Kidney capillary endothelial cell (primary cell): ENCODE measurements at regions not wholly inside any gene's neighbourhood (a gene's known extent, or its start where the extent isn't known, plus 50 kb on each side); places are given as distances from the start of the nearest gene placed in this dataset.
A peak's percentile ranks its signal among the peaks of the same experiment; 100 is the strongest.
"Not testable (repeated sequence)": the region's sequence is repeated elsewhere in the genome, so short reads cannot be mapped to it uniquely, and the experiment has no call there.

Experiments
- DNase-seq: peaks from one replicate; pipeline ENCODE4 v3.0.0-alpha.2; 2018; ENCODE audit warnings: low spot score

DNA sequence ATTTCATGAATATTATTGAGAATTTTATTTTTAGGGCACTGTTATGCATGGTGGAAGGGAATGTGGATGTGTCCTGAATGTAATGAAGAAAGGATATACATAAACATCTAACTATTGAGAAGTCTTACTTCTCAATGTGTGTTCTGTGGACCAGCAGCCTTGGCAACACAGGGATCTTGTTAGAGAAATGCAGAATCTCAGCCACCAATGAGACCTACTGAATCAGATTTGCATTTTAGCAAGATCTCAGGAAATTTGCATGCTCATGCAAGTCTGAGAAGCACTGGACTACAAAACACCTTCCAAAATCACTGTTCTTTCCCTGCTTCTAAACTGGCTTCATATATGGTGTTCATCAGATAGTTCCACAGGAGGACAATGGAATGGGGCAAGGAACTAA, 139.7 kb upstream of the WDFY3 start:
- no peak for DNase-seq

DNA sequence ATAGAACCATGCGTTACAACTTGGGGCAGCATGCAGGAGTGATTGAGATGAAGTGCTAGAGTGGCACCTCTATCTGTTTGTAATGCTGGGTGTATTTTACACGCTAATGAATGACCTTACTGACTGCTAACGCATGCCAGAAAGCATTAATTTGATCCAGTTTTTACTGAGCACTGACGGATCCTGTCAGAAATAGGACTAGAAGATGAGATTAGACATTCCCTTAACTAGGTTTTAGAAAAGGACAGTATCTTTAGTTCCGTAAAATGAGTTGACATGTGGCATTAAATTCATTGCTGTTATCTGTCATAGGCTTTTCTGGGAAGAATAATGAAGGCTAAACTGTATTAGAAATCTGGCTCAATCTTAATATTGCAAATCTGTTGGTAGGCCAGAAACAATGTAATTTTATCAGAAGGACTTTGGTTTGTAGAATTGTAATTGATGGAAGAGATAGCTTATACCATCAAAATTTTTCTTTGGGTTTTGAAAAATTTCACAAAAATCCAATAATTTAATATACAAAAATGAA, 140.4 kb upstream of the WDFY3 start:
- DNase-seq = no peak

DNA sequence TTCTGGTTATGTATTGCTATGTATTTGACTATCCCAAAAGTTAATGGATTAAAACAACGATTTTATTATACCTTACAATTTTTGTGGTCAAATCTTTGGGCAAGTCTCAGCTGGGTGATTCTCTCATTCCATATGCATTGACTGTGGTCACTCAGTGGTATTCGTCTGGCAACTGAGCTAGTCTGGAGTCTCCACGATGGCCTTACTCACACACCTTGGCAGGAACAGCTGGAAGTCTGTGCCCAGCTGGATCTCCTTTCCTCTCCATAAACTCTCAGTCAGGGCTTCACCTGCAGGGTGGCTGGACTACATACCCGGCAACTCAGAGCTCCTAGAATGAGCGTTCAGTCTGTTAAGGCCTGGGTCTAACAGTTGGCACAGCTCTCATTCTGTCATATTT, 141.1 kb upstream of the WDFY3 start:
- DNase-seq = no peak

DNA sequence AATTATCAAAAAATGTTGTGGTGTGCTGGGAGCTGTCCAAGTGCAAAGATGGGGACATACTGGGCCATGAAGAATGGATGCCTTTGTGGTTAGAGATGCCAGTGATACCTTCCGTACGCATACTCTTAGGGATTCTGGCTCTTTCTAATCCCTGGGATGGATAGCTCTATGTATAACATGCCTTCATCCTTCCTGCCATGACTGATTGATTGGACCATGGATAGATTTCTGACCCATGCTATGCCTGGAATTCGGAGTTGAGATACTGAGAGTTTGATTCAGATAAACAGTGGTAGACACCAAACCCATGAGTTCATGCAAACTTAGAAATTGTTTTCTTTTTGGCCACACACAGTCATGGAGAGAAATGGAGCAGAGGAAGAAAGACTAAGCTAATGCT, 147.2 kb upstream of the WDFY3 start:
- DNase-seq = no peak

DNA sequence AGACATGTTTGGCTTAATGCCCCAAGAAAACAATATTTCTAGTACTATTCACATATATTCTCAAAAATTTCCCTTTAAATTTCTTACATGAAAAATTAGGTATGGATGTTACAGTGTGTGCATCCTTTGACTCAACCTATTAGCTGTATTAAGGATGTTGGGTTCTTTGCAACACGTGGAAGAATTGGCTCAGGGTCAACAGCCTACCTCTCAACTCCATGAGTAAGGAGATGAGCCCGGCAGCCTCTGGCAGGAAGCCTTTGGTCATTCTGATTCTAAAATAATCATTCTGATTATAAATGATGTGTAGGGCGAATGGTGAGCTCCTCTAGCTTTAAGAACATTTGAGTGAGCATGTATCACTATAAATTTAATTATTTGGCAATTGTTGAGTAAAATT, 148.0 kb upstream of the WDFY3 start:
- no peak for DNase-seq

DNA sequence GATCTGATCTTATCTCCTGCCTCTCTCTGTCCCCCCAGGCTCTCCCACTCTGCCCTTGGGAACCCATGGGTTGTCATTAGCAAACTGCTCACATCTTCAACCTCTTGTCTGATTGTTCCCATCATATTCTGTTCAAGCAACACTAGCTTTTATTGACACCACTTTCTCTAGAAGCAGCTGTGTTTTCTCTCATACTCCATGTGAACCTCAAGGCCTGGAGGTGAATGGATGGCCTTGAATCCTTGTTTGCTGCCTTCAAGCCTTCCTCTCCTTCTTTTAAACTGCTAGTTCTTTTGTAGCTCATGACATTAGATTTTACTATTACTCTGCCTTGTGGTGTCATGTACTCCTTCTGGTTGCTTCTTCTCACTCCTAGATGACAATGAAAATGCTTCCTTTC, 149.5 kb upstream of the WDFY3 start:
- no peak for DNase-seq

DNA sequence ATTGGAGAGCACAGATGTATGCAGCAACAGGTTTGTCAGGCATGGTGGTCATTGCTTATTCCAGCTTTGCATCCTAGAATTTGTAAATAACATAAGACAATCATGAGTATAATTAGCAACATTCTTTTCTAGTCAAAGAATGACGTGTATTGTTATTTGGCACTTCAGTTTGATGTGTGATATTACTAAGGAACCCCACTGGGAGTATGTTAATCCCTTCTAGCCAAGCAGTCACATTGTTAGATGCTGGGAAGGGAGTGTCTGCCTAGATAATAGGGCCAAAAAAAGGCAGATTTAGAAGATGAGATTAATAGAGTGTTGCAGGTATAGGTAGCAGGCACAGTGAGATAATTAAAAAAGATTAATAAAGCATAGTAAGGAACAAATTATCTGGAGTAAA, 159.2 kb upstream of the WDFY3 start:
- DNase-seq = no peak

DNA sequence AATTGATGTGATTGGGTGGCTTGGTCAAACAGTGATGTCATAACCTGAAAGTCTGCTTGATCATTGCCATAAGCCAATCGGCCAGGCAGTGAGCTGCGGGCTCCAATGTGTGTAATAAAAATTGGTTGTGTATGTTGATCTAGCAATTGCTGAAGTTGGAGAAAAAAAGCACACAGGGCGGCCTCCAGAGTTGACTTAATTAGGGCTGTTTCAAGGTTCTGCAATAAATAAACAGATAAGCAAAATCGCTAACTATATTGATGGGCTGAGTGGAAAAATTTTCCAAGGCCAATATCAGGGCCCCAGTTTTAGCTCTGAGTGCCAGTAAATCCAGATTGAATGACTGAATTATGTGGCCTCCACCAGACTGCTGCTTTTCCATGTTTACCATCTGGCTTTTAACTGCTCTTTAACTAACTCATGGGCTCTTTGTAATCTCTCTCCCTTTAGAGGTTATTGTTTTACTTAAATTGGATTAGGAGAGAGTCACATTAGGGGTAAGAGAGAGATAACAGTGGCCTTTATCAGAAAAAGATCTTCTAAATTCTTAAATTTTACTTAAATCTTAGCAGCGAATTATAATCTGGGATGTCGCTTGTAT, 160.6 kb upstream of the WDFY3 start:
- no peak for DNase-seq

DNA sequence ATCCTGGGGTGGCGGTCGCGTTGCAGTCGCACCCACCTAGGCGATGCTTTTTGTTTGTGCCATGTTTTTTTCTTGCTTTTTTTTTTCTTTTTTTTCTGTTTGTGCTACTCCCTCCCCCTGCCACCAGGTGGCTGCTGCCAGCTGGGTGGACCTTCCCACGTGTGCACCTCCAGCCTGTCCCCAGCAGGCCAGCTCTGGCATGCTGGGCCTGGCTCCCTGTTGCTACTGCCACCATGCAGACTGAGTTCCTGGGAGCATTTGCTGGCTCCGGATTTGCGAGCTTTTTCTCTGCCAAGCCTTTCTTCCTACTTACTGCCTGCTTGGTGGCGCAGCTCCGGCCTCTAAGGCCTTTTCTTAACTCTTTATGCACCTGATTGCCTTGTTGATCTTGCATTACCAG, 161.2 kb upstream of the WDFY3 start:
- DNase-seq = peak; percentile 24

DNA sequence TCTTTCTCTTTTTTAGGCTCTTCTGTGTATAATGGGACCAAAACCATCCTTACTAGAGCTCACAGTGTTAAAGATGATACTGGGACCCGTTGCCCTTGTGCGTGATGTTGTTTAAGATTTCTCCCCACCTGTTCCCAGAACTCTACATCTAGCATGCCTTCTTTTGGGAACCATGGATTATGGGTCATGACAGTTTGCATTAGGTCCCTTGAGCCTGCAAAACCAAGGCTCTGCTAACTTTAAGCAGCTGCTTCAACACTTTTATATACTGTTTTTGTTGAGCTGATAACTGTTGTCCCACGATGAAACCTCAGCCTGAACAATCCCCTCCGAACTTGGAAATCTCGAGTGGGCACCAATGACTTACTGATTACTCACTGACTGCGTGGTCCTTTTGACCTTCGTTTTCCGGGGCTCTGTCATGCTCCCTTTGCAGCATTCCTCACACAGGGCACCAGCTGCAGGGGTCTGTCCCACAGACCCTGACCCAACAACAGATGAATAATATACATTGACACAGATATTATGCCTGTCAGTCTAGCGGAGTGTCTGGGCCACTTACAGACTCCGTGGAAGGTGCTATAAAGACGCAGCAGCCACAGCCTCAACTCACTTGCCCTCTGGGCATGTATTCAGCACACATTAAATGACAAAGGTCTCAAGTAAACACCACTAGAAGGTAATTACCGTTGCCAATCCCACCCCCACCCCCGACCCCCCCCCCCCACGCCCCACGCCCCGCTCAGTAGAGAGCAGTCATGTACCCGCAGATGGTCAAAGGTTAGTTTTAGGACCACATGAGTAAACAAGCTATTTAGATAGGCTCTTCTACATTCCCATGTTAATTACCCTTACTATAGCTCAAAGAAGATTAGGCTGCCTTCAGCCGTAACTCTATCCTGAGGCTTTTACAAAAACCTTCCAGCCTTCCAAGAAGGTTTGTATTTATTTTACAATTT, 162.0 kb upstream of the WDFY3 start:
- DNase-seq = no peak

DNA sequence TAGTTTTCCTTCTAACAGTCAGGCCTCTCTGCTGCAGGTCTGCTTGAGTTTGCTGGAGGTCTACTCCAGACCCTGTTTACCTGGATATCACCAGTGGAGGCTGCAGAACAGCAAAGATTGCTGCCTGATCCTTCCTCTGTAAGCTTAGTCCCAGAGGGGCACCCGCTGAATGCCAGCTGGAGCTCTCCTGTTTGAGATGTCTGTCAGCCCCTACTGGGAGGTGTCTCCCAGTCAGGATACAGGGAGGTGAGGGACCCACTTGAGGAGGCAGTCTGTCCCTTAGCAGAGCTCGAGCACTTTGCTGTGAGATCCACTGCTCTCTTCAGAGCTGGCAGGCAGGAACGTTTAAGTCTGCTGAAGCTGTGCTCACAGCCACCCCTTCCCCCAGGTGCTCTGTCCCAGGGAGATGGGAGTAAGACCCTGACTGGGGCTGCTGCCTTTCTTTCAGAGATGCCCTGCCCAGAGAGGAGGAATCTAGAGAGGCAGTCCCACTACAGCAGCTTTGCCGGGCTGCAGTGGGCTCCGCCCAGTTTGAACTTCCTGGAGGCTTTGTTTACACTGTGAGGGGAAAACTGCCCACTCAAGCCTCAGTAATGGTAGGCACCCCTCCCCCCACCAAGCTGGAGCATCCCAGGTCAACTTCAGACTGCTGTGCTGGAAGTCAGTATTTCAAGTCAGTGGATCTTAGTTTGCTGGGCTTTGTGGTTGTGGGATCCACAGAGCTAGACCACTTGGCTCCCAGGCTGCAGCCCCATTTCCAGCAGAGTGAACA, 163.1 kb upstream of the WDFY3 start:
- DNase-seq = not testable (repeated sequence)

DNA sequence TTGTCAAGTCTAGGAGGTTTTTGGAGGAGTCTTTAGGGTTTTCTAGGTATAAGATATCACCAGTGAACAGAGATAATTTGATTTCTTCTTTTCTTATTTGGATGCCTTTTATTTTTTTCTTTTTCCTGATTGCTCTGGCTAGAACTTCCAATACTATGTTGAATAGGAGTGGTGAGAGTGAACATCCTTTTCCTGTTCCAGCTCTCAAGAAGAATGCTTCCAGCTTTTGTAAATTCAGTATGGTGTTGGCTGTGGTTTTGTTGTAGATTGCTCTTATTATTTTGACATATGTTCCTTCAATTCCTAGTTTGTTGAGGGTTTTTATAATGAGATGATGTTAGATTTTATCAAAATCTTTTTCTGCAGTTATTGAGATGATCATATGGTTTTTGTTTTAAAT, 165.6 kb upstream of the WDFY3 start:
- DNase-seq = no peak

DNA sequence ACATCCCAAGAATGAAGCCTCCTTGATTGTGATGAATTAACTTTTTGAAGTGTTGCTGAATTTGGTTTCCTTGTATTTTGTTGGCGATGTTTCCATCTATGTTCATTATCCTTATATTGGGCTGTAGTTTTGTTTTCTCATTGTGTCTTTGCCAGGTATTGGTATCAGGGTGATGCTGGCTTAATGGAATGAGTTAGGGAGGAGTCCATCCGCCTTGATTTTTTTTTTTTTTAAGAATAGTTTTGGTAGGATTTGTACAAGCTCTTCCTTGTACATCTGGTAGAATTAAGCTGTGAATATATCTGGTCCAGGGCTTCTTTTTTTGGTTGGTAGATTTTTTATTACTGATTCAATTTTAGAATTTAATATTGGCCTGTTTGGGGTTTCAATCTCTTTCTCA, 166.1 kb upstream of the WDFY3 start:
- no peak for DNase-seq

DNA sequence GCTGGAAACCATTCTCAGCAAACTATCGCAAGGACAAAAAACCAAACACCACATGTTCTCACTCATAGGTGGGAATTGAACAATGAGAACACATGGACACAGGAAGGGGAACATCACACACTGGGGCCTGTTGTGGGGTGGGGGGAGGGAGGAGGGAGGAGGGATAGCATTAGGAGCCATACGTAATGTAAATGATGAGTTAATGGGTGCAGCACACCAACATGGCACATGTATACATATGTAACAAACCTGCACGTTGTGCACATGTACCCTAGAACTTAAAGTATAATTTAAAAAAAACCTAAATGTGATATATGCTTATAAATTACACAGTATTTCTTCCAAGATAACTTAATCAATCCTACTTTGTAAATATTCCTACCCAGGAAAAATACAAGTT, 173.3 kb upstream of the WDFY3 start:
- not testable (repeated sequence) for DNase-seq

DNA sequence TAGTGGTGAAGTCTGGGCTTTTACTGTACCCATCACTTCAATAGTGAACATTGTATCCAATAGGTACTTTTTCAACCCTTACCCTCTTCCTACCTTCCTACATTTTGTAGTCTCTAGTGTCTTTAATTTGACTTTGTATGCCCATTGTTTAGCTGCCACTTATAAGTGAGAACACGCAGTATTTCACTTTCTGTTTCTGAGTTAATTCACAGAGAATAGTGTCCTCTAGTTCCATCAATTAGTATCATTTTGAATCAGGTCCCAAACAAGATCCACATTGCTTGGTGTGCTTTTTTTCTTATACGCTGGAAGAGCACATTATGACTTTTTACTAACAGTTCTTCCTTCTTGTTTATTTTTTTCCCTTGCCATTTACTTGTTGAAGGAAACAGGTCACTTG, 176.0 kb upstream of the WDFY3 start:
- DNase-seq = no peak

DNA sequence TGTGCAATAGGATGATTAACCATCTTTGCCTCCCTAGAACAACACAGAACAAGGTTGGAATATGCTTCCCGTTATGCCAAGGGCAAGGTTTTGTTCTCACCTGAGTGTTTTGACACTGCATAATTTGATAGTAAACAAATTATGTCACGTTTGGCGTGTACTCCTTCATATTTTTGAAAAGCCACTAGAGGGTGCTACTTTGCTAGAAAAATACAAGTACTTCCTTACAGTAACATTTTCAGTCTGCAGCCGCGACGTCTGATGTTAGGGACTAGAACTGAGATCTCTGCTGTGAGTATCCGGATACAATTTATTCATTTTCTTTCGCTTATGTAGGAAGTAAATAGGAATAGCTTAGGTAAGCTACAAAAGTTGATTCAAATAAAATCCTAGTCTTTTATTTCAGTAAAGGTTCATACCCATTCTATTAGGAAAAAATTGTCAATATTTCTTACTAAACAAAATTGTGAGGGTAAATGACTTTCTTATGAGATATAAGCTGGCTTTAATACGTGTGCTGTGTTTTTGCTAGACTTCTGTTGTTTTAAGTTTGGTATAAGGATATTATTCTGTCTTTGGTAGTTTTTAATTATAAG, 181.1 kb upstream of the WDFY3 start:
- DNase-seq = peak; percentile 59

DNA sequence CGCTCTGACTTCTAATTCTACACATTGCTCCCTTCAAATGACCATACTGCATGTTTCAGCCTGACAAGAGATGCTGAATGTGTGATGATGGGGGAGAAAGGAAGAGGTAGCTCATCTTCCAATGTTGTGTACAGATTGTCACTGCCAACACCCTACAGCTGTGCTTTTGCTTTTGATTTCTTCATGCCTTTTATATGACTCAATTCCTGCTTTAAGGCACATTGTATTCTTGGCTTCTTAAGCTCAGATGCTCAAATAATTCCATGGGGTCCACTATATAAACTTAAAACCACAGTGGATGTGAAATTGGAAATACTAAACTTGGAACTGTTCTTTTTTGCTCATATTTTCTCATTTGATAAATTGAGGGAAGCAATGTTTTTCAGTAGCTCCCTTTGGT, 183.2 kb upstream of the WDFY3 start:
- no peak for DNase-seq

DNA sequence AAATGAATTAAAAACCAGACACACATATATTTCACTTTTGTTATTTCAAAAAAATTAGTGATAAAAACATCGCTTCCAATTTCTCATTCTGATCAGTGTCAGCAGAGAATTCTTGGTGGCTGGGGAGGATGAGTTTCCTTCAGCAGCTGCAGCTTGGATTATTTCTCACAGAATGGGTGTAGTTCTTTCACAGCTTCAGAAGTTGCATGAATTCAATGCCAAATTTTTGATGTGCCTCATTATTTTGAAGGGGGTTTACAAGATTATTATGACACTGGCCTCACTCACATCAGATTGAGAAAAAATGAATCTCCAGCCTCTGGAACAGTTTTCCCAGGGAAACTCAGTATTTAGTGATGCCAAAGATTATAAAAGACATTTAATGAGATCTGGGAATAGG, 184.9 kb upstream of the WDFY3 start:
- DNase-seq = no peak

DNA sequence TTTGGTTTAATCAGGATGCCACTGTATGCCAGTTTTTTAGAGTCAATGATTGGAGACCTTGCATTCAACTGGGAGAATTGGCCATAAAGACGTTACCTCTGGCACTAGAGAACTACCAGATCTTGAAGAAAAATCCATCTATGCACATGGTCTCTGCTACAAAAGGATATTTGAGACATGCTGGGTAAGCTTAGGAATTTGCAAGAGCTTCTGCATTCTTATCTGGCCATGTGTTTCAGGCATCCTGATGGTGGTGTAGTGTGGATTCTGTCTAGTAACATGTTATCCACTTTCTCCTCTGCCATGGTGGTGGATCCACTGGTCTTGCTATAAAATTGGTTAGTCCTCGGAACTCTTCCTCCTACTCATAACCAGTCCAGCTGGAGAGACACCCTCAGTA, 185.3 kb upstream of the WDFY3 start:
- no peak for DNase-seq

DNA sequence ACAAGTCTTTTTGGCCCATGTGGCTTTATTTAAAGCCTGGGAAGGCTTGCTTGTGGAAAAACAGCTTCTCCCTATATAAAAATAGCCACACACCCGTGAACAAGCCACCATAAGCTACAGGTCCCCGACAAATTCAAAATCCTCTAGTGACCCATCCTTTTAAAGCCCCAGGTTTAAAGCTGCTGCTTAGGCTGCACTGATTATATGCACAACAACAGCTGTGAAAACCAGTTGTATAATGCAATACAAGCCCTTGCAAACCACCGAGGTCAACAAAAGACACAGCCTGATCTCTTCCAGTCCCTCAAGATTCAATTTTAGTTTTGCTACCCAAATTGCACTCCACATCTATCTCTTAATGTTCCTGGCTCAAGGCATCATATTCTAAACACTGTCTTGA, 186.0 kb upstream of the WDFY3 start:
- DNase-seq = no peak

DNA sequence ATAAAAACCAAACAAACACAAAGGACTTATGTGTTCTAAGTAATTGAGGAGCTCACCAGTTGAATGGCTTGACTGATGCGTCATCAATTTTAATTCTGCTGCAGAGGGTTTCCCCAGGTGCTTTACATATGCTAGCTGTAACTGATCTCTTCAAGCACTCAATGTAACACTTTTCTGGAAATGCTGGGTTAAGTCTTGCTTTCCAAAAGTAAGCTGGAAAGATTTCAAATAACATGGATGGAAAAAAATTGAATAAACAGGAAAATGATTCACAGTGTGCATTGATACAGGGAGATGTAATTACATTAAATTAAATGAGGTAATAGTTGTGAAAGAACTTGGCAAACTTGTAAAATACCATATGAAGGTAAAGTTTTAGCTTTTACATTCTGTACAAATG, 186.7 kb upstream of the WDFY3 start:
- no peak for DNase-seq

DNA sequence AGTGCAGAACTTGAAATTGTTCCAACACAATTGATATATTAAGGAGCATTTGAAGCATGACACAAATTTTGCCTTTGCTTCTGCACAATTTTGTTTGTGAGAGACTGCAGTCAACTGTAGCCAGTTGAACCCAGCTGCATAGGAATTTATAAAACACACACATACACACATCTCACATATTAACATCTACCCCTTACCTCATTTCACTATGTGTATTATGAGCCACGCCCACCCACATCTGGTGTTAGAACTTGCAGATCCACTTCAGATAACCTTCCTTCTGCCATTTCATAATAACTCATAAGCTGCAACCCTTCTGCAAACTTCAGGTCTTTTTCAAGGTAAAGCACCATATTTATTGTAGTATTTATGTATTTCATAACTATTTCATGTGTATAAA, 188.1 kb upstream of the WDFY3 start:
- no peak for DNase-seq
